GM21528 (cell line): ENCODE measurements at regions not wholly inside any gene's neighbourhood (a gene's known extent, or its start where the extent isn't known, plus 50 kb on each side); places are given as distances from the start of the nearest gene placed in this dataset.
"Not testable (repeated sequence)": the region's sequence is repeated elsewhere in the genome, so short reads cannot be mapped to it uniquely, and the experiment has no call there.

ENCODE experiments used
- ATAC-seq: cut with Tn5 transposase; IDR thresholded peaks from one replicate; pipeline ENCODE4 v1.9.1; 2021; ENCODE audit warnings: mild to moderate bottlenecking, moderate library complexity; ENCODE audit not compliant: unreplicated experiment, low FRiP score

GRCh38 chr9:38342532-38342931 is 50.0 kb upstream of the ALDH1B1 start:
- ATAC-seq: no peak

GRCh38 chr9:38342096-38342495 is 50.4 kb upstream of the ALDH1B1 start:
- no peak for ATAC-seq

- ATAC-seq: no peak
These were observed 53.0 kb upstream of the ALDH1B1 start for GRCh38 chr9:38339496-38339895.

- ATAC-seq: peak; percentile 67
These were observed 53.4 kb upstream of the ALDH1B1 start for GRCh38 chr9:38339087-38339486.

- ATAC-seq: no peak
These were observed 54.0 kb upstream of the ALDH1B1 start for GRCh38 chr9:38338342-38339018.

GRCh38 chr9:38337706-38338264 is 54.7 kb upstream of the ALDH1B1 start:
- ATAC-seq: no peak

GRCh38 chr9:38337181-38337580 is 55.3 kb upstream of the ALDH1B1 start:
- no peak for ATAC-seq

- ATAC-seq: no peak
These were observed 56.2 kb upstream of the ALDH1B1 start for GRCh38 chr9:38336341-38336740.

GRCh38 chr9:38335686-38336085 is 56.8 kb upstream of the ALDH1B1 start:
- ATAC-seq: no peak

GRCh38 chr9:38334234-38334633 is 58.3 kb upstream of the ALDH1B1 start:
- ATAC-seq: no peak

GRCh38 chr9:38333047-38333446 is 59.5 kb upstream of the ALDH1B1 start:
- no peak for ATAC-seq

GRCh38 chr9:38332625-38333024 is 59.9 kb upstream of the ALDH1B1 start:
- ATAC-seq: no peak

GRCh38 chr9:38331141-38331540 is 61.4 kb upstream of the ALDH1B1 start:
- ATAC-seq: no peak

GRCh38 chr9:38329968-38330367 is 62.5 kb upstream of the ALDH1B1 start:
- no peak for ATAC-seq

GRCh38 chr9:38328765-38329164 is 63.7 kb upstream of the ALDH1B1 start:
- ATAC-seq: no peak

GRCh38 chr9:38326122-38326521 is 66.4 kb upstream of the ALDH1B1 start:
- ATAC-seq: no peak

- not testable (repeated sequence) for ATAC-seq
These were observed 68.3 kb upstream of the ALDH1B1 start for GRCh38 chr9:38324213-38324612.

- ATAC-seq: no peak
These were observed 69.6 kb upstream of the ALDH1B1 start for GRCh38 chr9:38322937-38323336.

- no peak for ATAC-seq
These were observed 72.9 kb upstream of the ALDH1B1 start for GRCh38 chr9:38319496-38320173.

GRCh38 chr9:38318759-38319495 is 73.6 kb upstream of the ALDH1B1 start:
- ATAC-seq: peak; percentile 73

GRCh38 chr9:38316166-38316780 is 76.2 kb upstream of the ALDH1B1 start:
- ATAC-seq: no peak
